ENCODE measurements at regions not wholly inside any gene's neighbourhood (a gene's known extent, or its start where the extent isn't known, plus 50 kb on each side); places are given as distances from the start of the nearest gene placed in this dataset.

- Histone ChIP-seq H3K4me3 (ENCODE audit: low read depth, low read length) (no peak overlapping the region), H3K9me3 (ENCODE audit: control insufficient read depth, insufficient read depth, low read length) (no peaks in the 10 kb centered on the region), H3K27me3 (ENCODE audit: control insufficient read depth, insufficient read depth, low read length) (no peaks in the 10 kb centered on the region), H3K27ac (ENCODE audit: low read depth, low read length) (no peak overlapping the region), H3K4me1 (ENCODE audit: control insufficient read depth, insufficient read depth, low read length) (no peaks in the 10 kb centered on the region), H3K36me3 (ENCODE audit: control insufficient read depth, insufficient read depth, low read length) (no peaks in the 10 kb centered on the region)
- DNase-seq (ENCODE audit: low read depth in 4 of 6, low spot score in 6 of 6) = no peak
These were observed 218.6 kb downstream of the MANEA start for GRCh38 chr6:95795927-95796326.

- Histone ChIP-seq H3K4me3 (ENCODE audit: low read depth, low read length) (no peak overlapping the region), H3K36me3 (ENCODE audit: control insufficient read depth, insufficient read depth, low read length) (no peaks in the 10 kb centered on the region), H3K9me3 (ENCODE audit: control insufficient read depth, insufficient read depth, low read length) (no peaks in the 10 kb centered on the region), H3K27me3 (ENCODE audit: control insufficient read depth, insufficient read depth, low read length) (no peaks in the 10 kb centered on the region), H3K4me1 (ENCODE audit: control insufficient read depth, insufficient read depth, low read length) (no peaks in the 10 kb centered on the region), H3K27ac (ENCODE audit: low read depth, low read length) (no peak overlapping the region)
- 85% methylated on average over 2 of the region's 2 CpGs for WGBS (ENCODE audit: insufficient coverage)
- no peak for DNase-seq (ENCODE audit: low read depth in 4 of 6, low spot score in 6 of 6)
These were observed 218.7 kb upstream of the FUT9 start for GRCh38 chr6:95797054-95797453.

- no peaks in the 10 kb centered on the region for H3K27me3 ChIP-seq (ENCODE audit: control insufficient read depth, insufficient read depth, low read length)
These were observed 212.8 kb upstream of the FUT9 start for GRCh38 chr6:95802978-95803377.

GRCh38 chr6:95803889-95804288 is 211.9 kb upstream of the FUT9 start:
- Histone ChIP-seq H3K4me3 (ENCODE audit: low read depth, low read length) (no peak overlapping the region), H3K27ac (ENCODE audit: low read depth, low read length) (no peak overlapping the region), H3K4me1 (ENCODE audit: control insufficient read depth, insufficient read depth, low read length) (no peaks in the 10 kb centered on the region), H3K36me3 (ENCODE audit: control insufficient read depth, insufficient read depth, low read length) (no peaks in the 10 kb centered on the region), H3K9me3 (ENCODE audit: control insufficient read depth, insufficient read depth, low read length) (no peaks in the 10 kb centered on the region), H3K27me3 (ENCODE audit: control insufficient read depth, insufficient read depth, low read length) (no peaks in the 10 kb centered on the region)
- no peak for DNase-seq (ENCODE audit: low read depth in 4 of 6, low spot score in 6 of 6)

More at GRCh38 chr6:95802978-95803377, 212.8 kb upstream of the FUT9 start:
- H3K4me1 ChIP-seq (ENCODE audit: control insufficient read depth, insufficient read depth, low read length) = no peaks in the 10 kb centered on the region
- no peak overlapping the region for H3K27ac ChIP-seq (ENCODE audit: low read depth, low read length)
- H3K4me3 ChIP-seq (ENCODE audit: low read depth, low read length) = no peak overlapping the region
- peak in 1 of 6 donors; percentile 35 for DNase-seq (ENCODE audit: low read depth in 4 of 6, low spot score in 6 of 6)
- H3K9me3 ChIP-seq (ENCODE audit: control insufficient read depth, insufficient read depth, low read length) = no peaks in the 10 kb centered on the region
- H3K36me3 ChIP-seq (ENCODE audit: control insufficient read depth, insufficient read depth, low read length) = no peaks in the 10 kb centered on the region

- H3K27ac ChIP-seq (ENCODE audit: low read depth, low read length) = no peak overlapping the region
These were observed 210.8 kb upstream of the FUT9 start for GRCh38 chr6:95804847-95805541.

GRCh38 chr6:95805699-95806098 is 210.1 kb upstream of the FUT9 start:
- no peak for DNase-seq (ENCODE audit: low read depth in 4 of 6, low spot score in 6 of 6)
- Histone ChIP-seq H3K27ac (ENCODE audit: low read depth, low read length) (no peak overlapping the region), H3K36me3 (ENCODE audit: control insufficient read depth, insufficient read depth, low read length) (no peaks in the 10 kb centered on the region), H3K4me1 (ENCODE audit: control insufficient read depth, insufficient read depth, low read length) (no peaks in the 10 kb centered on the region), H3K4me3 (ENCODE audit: low read depth, low read length) (no peak overlapping the region), H3K9me3 (ENCODE audit: control insufficient read depth, insufficient read depth, low read length) (no peaks in the 10 kb centered on the region), H3K27me3 (ENCODE audit: control insufficient read depth, insufficient read depth, low read length) (no peaks in the 10 kb centered on the region)

More at GRCh38 chr6:95804847-95805541, 210.8 kb upstream of the FUT9 start:
- no peaks in the 10 kb centered on the region for H3K27me3 ChIP-seq (ENCODE audit: control insufficient read depth, insufficient read depth, low read length)
- H3K4me1 ChIP-seq (ENCODE audit: control insufficient read depth, insufficient read depth, low read length) = no peaks in the 10 kb centered on the region
- no peaks in the 10 kb centered on the region for H3K36me3 ChIP-seq (ENCODE audit: control insufficient read depth, insufficient read depth, low read length)
- no peak for DNase-seq (ENCODE audit: low read depth in 4 of 6, low spot score in 6 of 6)
- H3K9me3 ChIP-seq (ENCODE audit: control insufficient read depth, insufficient read depth, low read length) = no peaks in the 10 kb centered on the region
- no peak overlapping the region for H3K4me3 ChIP-seq (ENCODE audit: low read depth, low read length)
- WGBS (ENCODE audit: insufficient coverage) = no CpG with 5 or more reads among the region's 2 CpGs

GRCh38 chr6:95815389-95816056 is 200.3 kb upstream of the FUT9 start:
- H3K27me3 ChIP-seq (ENCODE audit: control insufficient read depth, insufficient read depth, low read length) = no peaks in the 10 kb centered on the region
- H3K27ac ChIP-seq (ENCODE audit: low read depth, low read length) = no peak overlapping the region
- H3K4me3 ChIP-seq (ENCODE audit: low read depth, low read length) = no peak overlapping the region
- H3K9me3 ChIP-seq (ENCODE audit: control insufficient read depth, insufficient read depth, low read length) = no peaks in the 10 kb centered on the region
- H3K36me3 ChIP-seq (ENCODE audit: control insufficient read depth, insufficient read depth, low read length) = no peaks in the 10 kb centered on the region
- WGBS (ENCODE audit: insufficient coverage) = no CpG with 5 or more reads among the region's 3 CpGs
- no peak for DNase-seq (ENCODE audit: low read depth in 4 of 6, low spot score in 6 of 6)
- no peaks in the 10 kb centered on the region for H3K4me1 ChIP-seq (ENCODE audit: control insufficient read depth, insufficient read depth, low read length)

GRCh38 chr6:95819461-95819860 is 196.3 kb upstream of the FUT9 start:
- H3K4me1 ChIP-seq (ENCODE audit: control insufficient read depth, insufficient read depth, low read length) = no peaks in the 10 kb centered on the region
- H3K36me3 ChIP-seq (ENCODE audit: control insufficient read depth, insufficient read depth, low read length) = no peaks in the 10 kb centered on the region
- H3K27ac ChIP-seq (ENCODE audit: low read depth, low read length) = no peak overlapping the region
- no peak overlapping the region for H3K4me3 ChIP-seq (ENCODE audit: low read depth, low read length)
- DNase-seq (ENCODE audit: low read depth in 4 of 6, low spot score in 6 of 6) = no peak
- no peaks in the 10 kb centered on the region for H3K9me3 ChIP-seq (ENCODE audit: control insufficient read depth, insufficient read depth, low read length)
- H3K27me3 ChIP-seq (ENCODE audit: control insufficient read depth, insufficient read depth, low read length) = no peaks in the 10 kb centered on the region
- 63% methylated on average over 4 of the region's 4 CpGs for WGBS (ENCODE audit: insufficient coverage)

- 72% methylated on average over 2 of the region's 2 CpGs for WGBS (ENCODE audit: insufficient coverage)
- Histone ChIP-seq H3K4me1 (ENCODE audit: control insufficient read depth, insufficient read depth, low read length) (no peaks in the 10 kb centered on the region), H3K36me3 (ENCODE audit: control insufficient read depth, insufficient read depth, low read length) (no peaks in the 10 kb centered on the region), H3K9me3 (ENCODE audit: control insufficient read depth, insufficient read depth, low read length) (no peaks in the 10 kb centered on the region), H3K27ac (ENCODE audit: low read depth, low read length) (no peak overlapping the region), H3K27me3 (ENCODE audit: control insufficient read depth, insufficient read depth, low read length) (no peaks in the 10 kb centered on the region), H3K4me3 (ENCODE audit: low read depth, low read length) (no peak overlapping the region)
- no peak for DNase-seq (ENCODE audit: low read depth in 4 of 6, low spot score in 6 of 6)
These were observed 195.8 kb upstream of the FUT9 start for GRCh38 chr6:95819939-95820338.

- Histone ChIP-seq H3K36me3 (ENCODE audit: control insufficient read depth, insufficient read depth, low read length) (no peaks in the 10 kb centered on the region), H3K9me3 (ENCODE audit: control insufficient read depth, insufficient read depth, low read length) (no peaks in the 10 kb centered on the region), H3K4me3 (ENCODE audit: low read depth, low read length) (no peak overlapping the region), H3K27ac (ENCODE audit: low read depth, low read length) (no peak overlapping the region), H3K4me1 (ENCODE audit: control insufficient read depth, insufficient read depth, low read length) (no peaks in the 10 kb centered on the region), H3K27me3 (ENCODE audit: control insufficient read depth, insufficient read depth, low read length) (no peaks in the 10 kb centered on the region)
- peak in 1 of 6 donors; percentile 11 for DNase-seq (ENCODE audit: low read depth in 4 of 6, low spot score in 6 of 6)
- no CpG with 5 or more reads among the region's 3 CpGs for WGBS (ENCODE audit: insufficient coverage)
These were observed 184.8 kb upstream of the FUT9 start for GRCh38 chr6:95830859-95831557.
